ENCODE measurements at regions not wholly inside any gene's neighbourhood (a gene's known extent, or its start where the extent isn't known, plus 50 kb on each side); places are given as distances from the start of the nearest gene placed in this dataset.

DNA sequence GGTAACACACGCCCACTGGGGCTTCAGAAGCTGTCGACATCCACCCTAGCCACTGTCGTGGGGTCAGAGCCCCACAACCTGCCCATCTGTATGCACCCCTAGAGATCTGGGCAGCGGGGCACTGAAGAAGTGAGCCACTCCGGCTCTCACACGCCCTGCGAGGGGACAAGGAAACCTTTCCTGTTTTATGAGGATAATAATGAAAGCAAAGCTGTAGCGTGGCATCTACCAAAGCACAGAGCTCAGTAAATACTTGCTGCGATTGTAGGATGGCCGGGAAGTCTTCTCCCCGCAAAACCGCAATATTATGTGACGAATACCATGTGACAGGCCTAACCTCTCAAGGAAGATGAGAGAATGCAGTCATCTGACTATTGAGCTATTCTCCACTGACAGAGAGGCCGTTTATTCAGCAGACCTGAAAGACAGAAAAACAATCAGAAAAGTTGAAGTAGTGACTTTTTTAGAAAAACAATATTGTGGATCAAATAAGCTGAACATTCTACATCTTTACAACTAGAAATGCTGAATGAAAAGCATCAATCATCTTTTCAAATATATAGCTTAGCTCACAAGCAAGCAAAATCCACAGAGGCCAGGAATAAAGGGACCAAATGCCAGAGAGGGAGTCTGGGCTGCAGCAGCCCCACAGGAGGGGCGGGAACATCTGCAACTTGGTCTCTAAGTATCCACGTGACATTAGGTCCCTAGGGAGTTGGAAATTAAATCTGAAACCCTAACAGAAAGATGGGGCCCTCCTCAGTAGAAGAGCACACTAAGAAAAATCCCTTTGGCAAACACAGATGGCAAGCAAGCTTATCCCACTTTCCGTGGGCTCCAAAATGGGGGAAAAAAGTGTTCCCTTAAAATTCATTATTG lies 207.8 kb downstream of the TTLL2 start:
- no peak for DNase-seq (ENCODE audit: low read depth in 2 of 3, low spot score in 2 of 3)

- no peak for DNase-seq (ENCODE audit: low read depth in 2 of 3, low spot score in 2 of 3)
These were observed 209.0 kb downstream of the TTLL2 start for GRCh38 chr6:167533851-167534250.

- DNase-seq (ENCODE audit: low read depth in 2 of 3, low spot score in 2 of 3): no peak
These were observed 212.9 kb downstream of the TTLL2 start for GRCh38 chr6:167537816-167538215.

GRCh38 chr6:167538746-167539145 lies 213.9 kb downstream of the TTLL2 start:
- no peak for DNase-seq (ENCODE audit: low read depth in 2 of 3, low spot score in 2 of 3)

DNA sequence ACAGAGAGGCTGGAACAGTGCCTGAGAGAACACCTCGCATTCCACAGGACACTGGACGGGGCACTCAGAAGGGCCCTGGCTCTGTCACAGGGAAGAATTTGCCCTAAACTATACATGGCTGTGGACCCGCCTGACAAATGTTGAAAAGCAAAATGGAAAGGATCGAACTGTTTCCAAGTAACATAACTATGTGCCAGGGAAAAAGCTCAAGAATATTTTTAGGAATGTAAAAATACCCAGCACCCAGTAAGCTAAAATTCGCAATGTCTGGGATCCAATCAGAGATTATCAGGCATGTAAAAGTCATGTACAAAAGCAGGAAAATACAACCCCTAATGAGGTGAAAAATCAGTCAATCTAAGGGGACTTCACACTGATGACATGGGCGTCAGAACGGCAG lies 215.9 kb downstream of the TTLL2 start:
- no peak for DNase-seq (ENCODE audit: low read depth in 2 of 3, low spot score in 2 of 3)

DNA sequence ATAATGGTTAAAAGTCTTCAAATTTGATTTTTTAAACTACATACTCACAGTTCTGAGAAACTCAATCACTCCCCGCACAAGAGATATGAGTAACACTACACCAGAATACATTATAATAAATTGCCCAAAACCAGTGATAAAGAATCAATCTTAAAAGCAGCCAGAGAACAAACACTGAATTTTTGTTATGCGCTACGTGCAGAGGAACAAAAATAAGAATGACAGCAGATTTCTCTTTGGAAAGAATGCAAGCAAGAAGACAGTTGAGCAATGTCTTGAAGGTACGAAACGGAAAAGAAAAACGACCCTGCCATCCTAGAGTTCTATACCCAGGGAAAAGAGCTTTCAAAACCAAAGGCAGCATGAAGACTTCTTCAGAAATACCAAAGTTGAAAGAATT lies 216.7 kb downstream of the TTLL2 start:
- DNase-seq (ENCODE audit: low read depth in 2 of 3, low spot score in 2 of 3): no peak

DNA sequence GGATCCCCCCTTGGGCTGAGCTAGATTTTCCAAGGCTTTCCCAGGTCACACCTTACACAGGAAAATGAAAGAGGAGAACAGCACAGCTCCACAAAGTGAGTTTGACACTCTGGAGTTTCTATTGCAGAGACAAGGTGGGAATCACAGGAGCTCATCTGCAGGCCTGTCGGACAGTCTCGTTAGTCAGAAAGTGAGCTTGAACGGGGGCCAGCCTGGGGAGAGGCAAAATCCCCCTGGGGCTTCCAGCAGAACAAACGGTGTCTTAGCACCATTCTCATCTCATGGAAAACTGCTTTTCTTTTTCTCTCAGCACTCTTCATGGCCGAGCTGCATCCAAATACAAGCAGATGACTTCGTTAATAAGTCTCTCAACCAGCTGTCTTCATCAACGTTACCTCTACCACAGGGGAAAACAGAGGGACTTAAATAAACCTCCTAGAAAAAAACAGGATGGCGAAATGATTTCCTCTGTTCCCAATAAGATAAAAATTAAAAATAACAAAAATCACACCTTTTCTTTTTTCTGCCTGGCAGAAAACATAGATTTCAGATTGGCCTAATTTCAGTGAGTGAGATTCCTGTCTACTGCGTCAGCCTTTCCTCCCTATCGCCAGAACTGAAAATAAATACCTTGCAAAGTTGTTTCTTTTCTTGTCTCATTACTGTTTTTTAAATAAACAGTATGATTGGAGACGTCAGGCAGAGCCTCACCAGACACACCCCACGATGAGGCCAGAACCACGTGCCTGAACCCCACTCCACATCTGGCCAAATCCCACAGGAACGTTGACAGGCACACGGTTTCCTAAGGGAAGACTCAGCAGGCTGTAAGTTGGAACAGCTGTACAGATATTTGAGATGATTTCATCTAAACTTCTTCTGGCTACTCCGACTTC lies 219.0 kb downstream of the TTLL2 start:
- DNase-seq (ENCODE audit: low read depth in 2 of 3, low spot score in 2 of 3): no peak

- no peak for DNase-seq (ENCODE audit: low read depth in 2 of 3, low spot score in 2 of 3)
These were observed 221.9 kb downstream of the TTLL2 start for GRCh38 chr6:167546611-167547327.

DNA sequence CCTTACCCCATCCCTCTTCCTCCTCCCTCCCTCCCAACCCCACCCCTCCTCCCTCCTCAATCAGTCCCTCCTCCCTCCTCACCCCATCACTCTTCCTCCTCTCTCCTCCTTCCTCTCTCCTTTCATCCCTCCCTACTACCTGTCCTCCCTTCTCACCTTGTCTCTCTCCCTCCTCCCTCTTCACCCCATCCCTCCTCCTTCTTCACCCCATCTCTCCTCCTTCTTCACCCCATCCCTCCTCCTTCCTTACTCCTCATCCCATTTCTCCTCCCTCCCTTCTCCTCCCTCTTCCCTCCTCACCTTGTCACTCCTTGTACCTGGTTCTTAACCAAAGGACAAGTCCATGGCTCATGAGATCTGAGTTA lies 222.4 kb downstream of the TTLL2 start:
- DNase-seq (ENCODE audit: low read depth in 2 of 3, low spot score in 2 of 3): no peak

DNA sequence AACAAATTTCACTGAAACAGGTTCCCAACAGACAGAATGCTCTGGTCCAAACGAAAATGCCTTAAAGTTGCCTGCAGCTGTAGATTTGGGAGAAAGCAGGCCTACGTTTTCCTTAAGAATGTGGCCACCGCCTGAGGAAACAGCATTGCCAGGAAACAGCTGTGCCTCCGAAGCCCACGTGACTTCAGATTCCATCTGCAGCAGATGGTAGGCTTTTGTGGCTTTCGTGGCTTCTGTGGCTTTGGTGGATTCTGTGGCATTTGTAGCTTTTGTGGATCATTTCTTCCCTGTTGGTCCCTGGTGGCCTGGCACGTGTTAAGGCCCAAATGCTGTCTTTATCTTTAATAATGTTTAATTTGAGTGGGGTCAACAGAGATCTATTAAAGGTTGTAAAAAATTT lies 222.9 kb downstream of the TTLL2 start:
- DNase-seq (ENCODE audit: low read depth in 2 of 3, low spot score in 2 of 3): peak in 2 of 3 donors; percentile 48 to 68

DNA sequence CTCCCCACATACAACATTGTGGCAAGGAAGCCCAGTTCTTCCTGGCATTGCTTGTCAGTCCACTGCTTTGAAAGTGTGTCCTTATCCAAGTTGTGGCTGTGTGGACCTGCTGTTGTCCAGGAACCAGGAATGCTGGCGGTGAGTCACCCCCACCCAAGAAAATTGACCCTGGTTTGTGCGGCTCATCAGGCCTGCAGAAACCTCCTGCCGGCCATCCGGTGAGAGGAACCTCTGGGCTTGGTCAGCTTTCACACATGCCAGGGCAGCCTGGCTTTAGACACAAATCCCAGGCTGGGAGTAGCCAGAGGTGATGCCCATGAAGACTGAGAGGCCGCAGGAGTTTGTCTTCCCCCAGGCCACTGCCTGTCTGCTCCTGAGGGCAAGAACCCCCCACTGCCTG lies 223.6 kb downstream of the TTLL2 start:
- no peak for DNase-seq (ENCODE audit: low read depth in 2 of 3, low spot score in 2 of 3)

DNA sequence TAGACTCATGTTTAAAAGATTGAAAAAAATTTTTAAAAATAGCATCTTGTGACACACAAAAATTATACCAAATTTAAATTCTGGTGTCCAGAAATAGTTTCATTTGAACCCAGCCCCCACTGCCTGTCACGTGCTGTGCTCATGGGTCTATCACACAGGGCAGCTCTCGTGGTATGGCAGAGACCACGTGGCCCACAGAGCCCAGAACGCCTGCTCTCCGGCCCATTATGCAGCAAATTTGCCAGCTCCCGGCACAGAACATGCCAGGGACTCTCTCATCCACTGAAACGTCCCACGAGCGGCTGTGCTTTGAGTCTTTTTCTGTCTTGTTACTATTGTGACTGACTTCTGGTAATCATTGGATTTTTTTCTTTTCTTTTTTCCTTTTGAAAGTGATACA lies 224.3 kb downstream of the TTLL2 start:
- no peak for DNase-seq (ENCODE audit: low read depth in 2 of 3, low spot score in 2 of 3)

- DNase-seq (ENCODE audit: low read depth in 2 of 3, low spot score in 2 of 3): no peak
These were observed 226.2 kb downstream of the TTLL2 start for GRCh38 chr6:167550941-167551627.

- no peak for DNase-seq (ENCODE audit: low read depth in 2 of 3, low spot score in 2 of 3)
These were observed 226.9 kb downstream of the TTLL2 start for GRCh38 chr6:167551628-167552257.

- no peak for DNase-seq (ENCODE audit: low read depth in 2 of 3, low spot score in 2 of 3)
These were observed 227.4 kb downstream of the TTLL2 start for GRCh38 chr6:167552258-167552630.

DNA sequence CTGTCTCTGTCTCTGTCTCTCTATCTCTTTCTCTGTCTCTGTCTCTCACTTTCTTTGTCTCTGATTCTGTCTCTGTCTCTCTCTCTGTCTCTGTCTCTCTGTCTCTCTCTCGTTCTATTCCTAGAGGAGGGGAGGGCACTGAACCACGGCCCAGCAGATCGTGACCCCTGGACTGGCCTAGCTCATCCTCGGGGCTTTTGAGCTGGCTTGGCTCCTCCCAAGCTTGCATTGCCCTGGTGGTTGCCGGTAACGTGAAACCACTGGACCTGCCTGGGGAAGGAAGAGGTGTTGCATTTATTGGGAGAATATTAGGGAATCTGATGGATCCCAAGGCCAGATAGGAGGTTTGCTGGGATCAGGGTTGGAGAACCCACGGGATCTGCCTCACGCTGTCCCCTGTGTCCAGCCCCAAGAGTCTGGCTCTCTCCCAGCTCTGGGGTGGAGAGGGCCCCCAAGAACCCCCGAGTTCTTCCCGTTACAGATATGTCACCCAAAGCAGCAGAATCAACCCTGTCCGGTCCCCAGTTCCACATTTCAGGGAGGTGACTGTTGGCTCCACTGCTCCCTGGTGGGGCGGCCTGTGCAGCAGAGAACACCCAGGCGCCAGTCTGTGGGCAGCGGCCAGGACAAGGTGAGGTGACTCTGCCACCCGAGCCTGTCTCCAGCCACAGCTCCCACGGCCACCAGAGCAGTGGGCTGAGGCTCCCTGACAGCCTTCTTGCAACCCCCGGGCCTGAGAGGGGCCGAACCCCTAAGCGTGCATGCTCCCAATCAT lies 228.3 kb downstream of the TTLL2 start:
- DNase-seq (ENCODE audit: low read depth in 2 of 3, low spot score in 2 of 3): no peak

DNA sequence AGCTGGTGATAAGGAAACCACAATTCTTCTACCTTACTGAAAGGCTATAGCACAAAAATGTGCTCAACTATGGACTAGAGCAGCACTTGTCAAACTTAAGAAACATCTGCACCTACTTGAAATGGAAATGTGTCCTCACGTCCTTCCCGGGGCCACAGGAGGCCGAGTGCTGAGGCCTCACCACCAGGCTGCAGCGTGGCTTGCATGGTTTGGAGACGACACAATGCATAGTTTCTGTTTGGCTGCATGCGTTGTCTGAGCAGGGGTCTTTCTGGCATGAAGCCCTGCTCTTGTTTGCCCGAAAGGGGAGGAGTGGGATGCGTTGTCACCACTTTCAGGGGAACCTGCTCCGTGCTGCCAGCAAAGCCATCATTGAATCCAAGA lies 228.8 kb downstream of the TTLL2 start:
- DNase-seq (ENCODE audit: low read depth in 2 of 3, low spot score in 2 of 3): no peak

DNA sequence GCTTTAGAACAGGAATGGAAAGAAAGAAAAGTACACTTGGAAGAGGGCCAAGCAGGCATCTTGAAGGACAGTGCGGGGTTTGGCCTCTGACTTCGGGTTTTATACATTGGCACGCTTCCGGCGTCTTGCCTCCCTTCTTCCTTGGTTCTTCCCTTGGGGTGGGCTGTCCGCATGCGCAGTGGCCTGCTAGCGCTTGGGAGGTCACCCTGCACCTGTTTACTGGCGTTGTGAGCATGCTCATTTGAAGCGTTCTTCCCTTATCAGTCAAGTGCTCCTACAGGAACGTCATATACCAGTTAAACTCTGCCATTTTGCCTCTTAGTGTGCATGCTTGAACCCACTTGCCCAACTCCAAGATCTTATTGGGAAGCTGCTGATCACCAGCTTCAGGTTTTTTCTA lies 230.0 kb downstream of the TTLL2 start:
- DNase-seq (ENCODE audit: low read depth in 2 of 3, low spot score in 2 of 3): no peak

- no peak for DNase-seq (ENCODE audit: low read depth in 2 of 3, low spot score in 2 of 3)
These were observed 230.9 kb downstream of the TTLL2 start for GRCh38 chr6:167555836-167556235.
